Activated naive CD4-positive, alpha-beta T cell treated with anti-CD3 and anti-CD28 coated beads for 36 hours (primary cell): ENCODE measurements at regions not wholly inside any gene's neighbourhood (a gene's known extent, or its start where the extent isn't known, plus 50 kb on each side); places are given as distances from the start of the nearest gene placed in this dataset.
"Not testable (repeated sequence)": the region's sequence is repeated elsewhere in the genome, so short reads cannot be mapped to it uniquely, and the experiment has no call there.

Source experiments
- CTCF ChIA-PET: fragments of 350-600 bp; sonication (Branson Sonifier 250); formaldehyde crosslinking; loops from one replicate; lab custom pipeline; 2021; ENCODE audit warnings: antibody characterized with exemption; lab: Charles Lee
- DNase-seq: peaks from one replicate; pipeline ENCODE4 v3.0.0-alpha.2; 2020
- H3K27ac Mint-ChIP-seq: one replicate; pipeline ENCODE4 v1.8.0; 2021; ENCODE audit warnings: mild to moderate bottlenecking, mixed read lengths
- H3K27me3 Mint-ChIP-seq: one replicate; pipeline ENCODE4 v1.8.0; 2021; ENCODE audit warnings: low read depth, mixed read lengths
- H3K36me3 Mint-ChIP-seq: one replicate; pipeline ENCODE4 v1.8.0; 2021; ENCODE audit warnings: low read depth, mixed read lengths
- H3K4me1 Mint-ChIP-seq: one replicate; pipeline ENCODE4 v1.8.0; 2021; ENCODE audit warnings: low read depth, mixed read lengths
- H3K4me3 Mint-ChIP-seq: one replicate; pipeline ENCODE4 v1.8.0; 2021; ENCODE audit warnings: mild to moderate bottlenecking, moderate library complexity, mixed read lengths
- H3K9me3 Mint-ChIP-seq: one replicate; pipeline ENCODE4 v1.8.0; 2021; ENCODE audit warnings: mixed read lengths
- intact Hi-C: fragments of 100-400 bp; cut with micrococcal nuclease; formaldehyde crosslinking; loops from one replicate; pipeline ENCODE4 v1.15.1; 2023

GRCh38 chr14:27270716-27271115 is 672.9 kb upstream of the NOVA1 start:
- no peak overlapping the region for H3K4me3 Mint-ChIP-seq
- intact Hi-C loops = no loop called here
- CTCF ChIA-PET = no interaction called here
- no peak for DNase-seq
- no peaks in the 10 kb centered on the region for H3K27me3 Mint-ChIP-seq
- no peak overlapping the region for H3K27ac Mint-ChIP-seq
- H3K9me3 Mint-ChIP-seq = peaks cover 13% of the 10 kb centered on the region
- H3K4me1 Mint-ChIP-seq = no peaks in the 10 kb centered on the region
- H3K36me3 Mint-ChIP-seq = no peaks in the 10 kb centered on the region

DNA sequence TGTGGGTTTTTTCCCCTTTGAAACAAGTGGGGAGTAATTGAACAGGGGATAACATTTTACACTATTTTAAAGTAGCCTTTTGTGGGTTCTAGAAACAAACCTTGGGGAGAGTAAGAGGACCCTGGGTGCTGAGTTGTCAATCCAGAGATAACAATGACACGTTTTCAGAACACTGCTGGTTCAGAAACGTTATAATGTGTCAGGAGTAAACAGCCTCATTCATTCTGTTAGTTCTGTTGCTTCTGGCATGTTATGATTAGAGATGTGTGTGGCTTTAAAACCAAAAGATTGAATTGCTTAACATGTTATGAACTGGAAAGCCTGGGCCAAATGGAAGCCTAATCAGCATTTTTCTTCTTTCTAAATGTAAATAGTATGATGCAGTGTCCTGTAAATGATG is 680.5 kb upstream of the NOVA1 start:
- DNase-seq = no peak
- Mint-ChIP-seq H3K27ac (no peak overlapping the region), H3K4me3 (no peak overlapping the region), H3K36me3 (no peaks in the 10 kb centered on the region), H3K27me3 (no peaks in the 10 kb centered on the region), H3K4me1 (no peaks in the 10 kb centered on the region), H3K9me3 (peaks cover 18% of the 10 kb centered on the region)
- CTCF ChIA-PET = no interaction called here
- intact Hi-C loops = no loop called here

DNA sequence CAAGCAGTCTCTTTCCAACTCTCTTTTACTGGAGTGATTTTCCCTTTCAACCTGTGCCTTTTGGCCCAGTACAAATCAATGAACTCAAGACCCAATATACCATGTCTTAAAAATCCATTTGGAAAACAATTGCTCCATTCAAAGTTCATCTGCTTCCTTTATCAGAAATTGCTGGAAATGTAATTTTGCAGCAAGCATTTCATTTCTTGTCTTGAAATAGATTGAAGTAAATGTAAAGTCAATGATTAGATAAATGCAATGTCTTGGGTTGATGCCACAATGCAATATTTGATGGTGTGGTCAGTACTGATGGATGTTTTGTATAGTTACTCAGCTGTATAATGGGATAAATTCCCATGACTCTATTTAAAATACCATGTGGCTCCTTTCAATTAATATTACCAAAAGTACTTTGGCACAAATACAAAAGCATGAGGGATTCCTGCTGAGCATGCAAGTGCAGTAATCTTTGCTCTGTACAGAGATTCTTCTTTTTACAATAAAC is 707.7 kb upstream of the NOVA1 start:
- Mint-ChIP-seq H3K4me3 (no peak overlapping the region), H3K9me3 (peaks cover 22% of the 10 kb centered on the region)
- intact Hi-C loops = no loop called here

DNA sequence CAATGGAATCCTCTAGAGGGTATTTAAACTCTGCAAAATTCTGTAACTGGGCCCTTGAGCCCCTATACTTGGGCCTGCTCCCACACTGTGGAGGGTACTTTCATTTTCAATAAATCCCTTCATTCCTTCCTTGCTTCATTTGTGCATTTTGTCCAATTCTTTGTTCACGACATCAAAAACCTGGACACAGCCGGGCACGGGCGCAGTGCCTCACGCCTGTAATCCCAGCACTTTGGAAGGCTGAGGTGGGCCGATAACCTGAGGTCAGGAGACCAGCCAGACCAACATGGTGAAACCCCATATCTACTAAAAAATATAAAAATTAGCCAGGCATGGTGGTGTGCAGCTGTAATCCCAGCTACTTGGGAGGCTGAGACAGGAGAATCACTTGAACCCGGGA is 714.9 kb upstream of the NOVA1 start:
- H3K27me3 Mint-ChIP-seq, H3K36me3 Mint-ChIP-seq, H3K27ac Mint-ChIP-seq, H3K4me1 Mint-ChIP-seq, intact Hi-C loops, H3K4me3 Mint-ChIP-seq, DNase-seq, CTCF ChIA-PET: not testable (repeated sequence)
- H3K9me3 Mint-ChIP-seq = peaks cover 13% of the 10 kb centered on the region

More for the DNA sequence above, 707.7 kb upstream of the NOVA1 start:
- Mint-ChIP-seq H3K36me3 (no peaks in the 10 kb centered on the region), H3K4me1 (no peaks in the 10 kb centered on the region), H3K27ac (no peak overlapping the region), H3K27me3 (no peaks in the 10 kb centered on the region)
- CTCF ChIA-PET = no interaction called here
- DNase-seq = no peak

GRCh38 chr14:27314231-27314630 is 716.4 kb upstream of the NOVA1 start:
- peaks cover 8% of the 10 kb centered on the region for H3K9me3 Mint-ChIP-seq
- H3K4me1 Mint-ChIP-seq = no peaks in the 10 kb centered on the region
- no peak overlapping the region for H3K4me3 Mint-ChIP-seq
- H3K27me3 Mint-ChIP-seq = no peaks in the 10 kb centered on the region
- H3K36me3 Mint-ChIP-seq = no peaks in the 10 kb centered on the region
- no peak for DNase-seq
- intact Hi-C loops = no loop called here
- H3K27ac Mint-ChIP-seq = no peak overlapping the region
- CTCF ChIA-PET = no interaction called here

- Mint-ChIP-seq H3K4me1 (no peaks in the 10 kb centered on the region), H3K27ac (no peak overlapping the region), H3K9me3 (peaks cover 5% of the 10 kb centered on the region), H3K4me3 (no peak overlapping the region), H3K36me3 (no peaks in the 10 kb centered on the region), H3K27me3 (no peaks in the 10 kb centered on the region)
- CTCF ChIA-PET = no interaction called here
- DNase-seq = no peak
- intact Hi-C loops = no loop called here
Observed at GRCh38 chr14:27315477-27315876, 717.6 kb upstream of the NOVA1 start.

GRCh38 chr14:27315947-27316346 is 718.1 kb upstream of the NOVA1 start:
- peaks cover 5% of the 10 kb centered on the region for H3K9me3 Mint-ChIP-seq
- H3K36me3 Mint-ChIP-seq = no peaks in the 10 kb centered on the region
- CTCF ChIA-PET = no interaction called here
- H3K27ac Mint-ChIP-seq = no peak overlapping the region
- no peaks in the 10 kb centered on the region for H3K4me1 Mint-ChIP-seq
- H3K27me3 Mint-ChIP-seq = no peaks in the 10 kb centered on the region
- H3K4me3 Mint-ChIP-seq = no peak overlapping the region
- intact Hi-C loops = no loop called here
- DNase-seq = no peak

GRCh38 chr14:27318774-27319420 is 721.1 kb upstream of the NOVA1 start:
- no peak overlapping the region for H3K4me3 Mint-ChIP-seq
- no peaks in the 10 kb centered on the region for H3K4me1 Mint-ChIP-seq
- H3K27me3 Mint-ChIP-seq = no peaks in the 10 kb centered on the region
- H3K36me3 Mint-ChIP-seq = no peaks in the 10 kb centered on the region
- H3K9me3 Mint-ChIP-seq = peaks cover 12% of the 10 kb centered on the region
- no peak overlapping the region for H3K27ac Mint-ChIP-seq
- CTCF ChIA-PET = interaction anchor here (0.5 kb wide), 1 partner anchor 387 kb away, joined by 4 read pairs; no protein-coding TSS in a partner anchor
- DNase-seq = no peak
- intact Hi-C loops = no loop called here

DNA sequence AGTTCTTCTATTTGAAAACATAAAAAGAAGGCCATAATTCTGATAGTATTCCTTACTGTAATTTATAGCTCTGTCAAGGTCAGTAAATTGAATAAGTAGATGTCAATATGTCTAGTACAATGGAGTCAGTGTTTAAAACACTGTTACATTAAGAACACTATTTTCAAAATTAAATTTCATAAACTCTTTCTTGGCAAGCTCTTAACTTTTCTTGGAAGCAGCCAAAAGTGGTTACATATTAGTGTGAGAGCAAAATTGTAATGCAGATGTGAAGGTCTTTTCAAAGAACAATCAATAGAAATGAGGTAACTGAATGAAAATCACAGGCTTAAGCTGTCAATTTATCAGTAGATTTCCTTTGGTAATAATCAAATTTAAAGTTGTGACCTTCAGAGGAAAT is 722.4 kb upstream of the NOVA1 start:
- intact Hi-C loops = no loop called here
- H3K27ac Mint-ChIP-seq = no peak overlapping the region
- H3K9me3 Mint-ChIP-seq = peaks cover 13% of the 10 kb centered on the region
- H3K36me3 Mint-ChIP-seq = no peaks in the 10 kb centered on the region
- no peaks in the 10 kb centered on the region for H3K27me3 Mint-ChIP-seq
- CTCF ChIA-PET = no interaction called here
- no peak overlapping the region for H3K4me3 Mint-ChIP-seq
- no peaks in the 10 kb centered on the region for H3K4me1 Mint-ChIP-seq
- DNase-seq = no peak

- no peak overlapping the region for H3K4me3 Mint-ChIP-seq
- CTCF ChIA-PET = no interaction called here
- H3K9me3 Mint-ChIP-seq = peaks cover 21% of the 10 kb centered on the region
- intact Hi-C loops = no loop called here
- no peaks in the 10 kb centered on the region for H3K27me3 Mint-ChIP-seq
- no peaks in the 10 kb centered on the region for H3K36me3 Mint-ChIP-seq
- H3K4me1 Mint-ChIP-seq = no peaks in the 10 kb centered on the region
- DNase-seq = no peak
- no peak overlapping the region for H3K27ac Mint-ChIP-seq
Observed at GRCh38 chr14:27327095-27327494, 729.3 kb upstream of the NOVA1 start.

DNA sequence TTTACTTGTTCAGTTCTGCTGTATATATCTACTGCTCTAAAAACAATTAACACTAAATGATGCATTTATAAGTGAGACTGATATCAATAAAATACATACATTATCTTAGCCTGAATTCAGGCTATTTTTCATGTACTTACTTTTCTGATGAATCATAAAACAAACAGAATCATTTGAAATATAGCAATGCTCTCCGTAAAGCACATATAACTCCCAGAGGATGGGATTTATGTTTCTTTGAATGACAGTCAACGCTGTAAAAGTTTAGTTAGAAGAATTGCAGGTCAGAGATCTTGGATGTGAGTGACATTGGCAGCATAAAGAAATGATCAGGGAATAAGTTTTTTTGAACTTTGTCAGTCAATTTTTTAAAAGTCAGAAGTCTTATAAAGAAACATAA is 740.2 kb upstream of the NOVA1 start:
- CTCF ChIA-PET = no interaction called here
- intact Hi-C loops = no loop called here
- Mint-ChIP-seq H3K27me3 (no peaks in the 10 kb centered on the region), H3K9me3 (peaks cover 25% of the 10 kb centered on the region), H3K4me3 (no peak overlapping the region), H3K27ac (no peak overlapping the region), H3K36me3 (no peaks in the 10 kb centered on the region), H3K4me1 (no peaks in the 10 kb centered on the region)
- DNase-seq = no peak

GRCh38 chr14:27363036-27363435 is 765.2 kb upstream of the NOVA1 start:
- H3K27me3 Mint-ChIP-seq, H3K4me1 Mint-ChIP-seq, H3K36me3 Mint-ChIP-seq, H3K27ac Mint-ChIP-seq, CTCF ChIA-PET, DNase-seq, H3K4me3 Mint-ChIP-seq, intact Hi-C loops: not testable (repeated sequence)
- peaks cover 14% of the 10 kb centered on the region for H3K9me3 Mint-ChIP-seq

DNA sequence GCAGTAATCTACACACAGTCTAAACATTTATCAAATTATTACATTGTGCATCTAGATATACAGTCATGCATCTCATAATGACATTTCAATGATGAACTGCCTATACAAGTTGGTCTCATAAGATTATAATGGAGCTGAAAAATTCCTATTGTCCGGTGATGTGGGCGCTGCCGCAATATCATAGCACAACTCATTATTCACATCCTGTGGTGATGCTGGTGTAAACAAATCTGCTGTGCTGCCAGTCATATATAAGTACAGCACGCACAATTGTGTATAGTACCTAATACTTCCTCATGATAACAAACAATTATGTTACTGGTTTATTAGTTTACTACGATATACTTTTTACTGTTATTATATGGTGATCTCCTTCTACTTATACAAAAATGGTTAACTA is 768.8 kb upstream of the NOVA1 start:
- Mint-ChIP-seq H3K36me3 (no peaks in the 10 kb centered on the region), H3K9me3 (peaks cover 9% of the 10 kb centered on the region), H3K4me1 (no peaks in the 10 kb centered on the region), H3K27me3 (no peaks in the 10 kb centered on the region), H3K4me3 (no peak overlapping the region), H3K27ac (no peak overlapping the region)
- CTCF ChIA-PET = no interaction called here
- intact Hi-C loops = no loop called here
- DNase-seq = no peak
